HG02870 (cell line): ENCODE measurements at regions not wholly inside any gene's neighbourhood (a gene's known extent, or its start where the extent isn't known, plus 50 kb on each side); places are given as distances from the start of the nearest gene placed in this dataset.

Experiments used
- ATAC-seq: cut with Tn5 transposase; IDR thresholded peaks from one replicate; pipeline ENCODE4 v1.9.1; 2021; ENCODE audit warnings: mild to moderate bottlenecking, moderate library complexity; ENCODE audit not compliant: unreplicated experiment

- ATAC-seq, result no peak
These were observed 168.8 kb upstream of the TOPAZ1 start for GRCh38 chr3:44072601-44073540.

GRCh38 chr3:44074181-44074580, 167.5 kb upstream of the TOPAZ1 start:
- ATAC-seq, result no peak

GRCh38 chr3:44076221-44076829, 165.4 kb upstream of the TOPAZ1 start:
- ATAC-seq, result no peak

- ATAC-seq, result no peak
These were observed 164.4 kb upstream of the TOPAZ1 start for GRCh38 chr3:44077267-44077666.

- ATAC-seq, result no peak
These were observed 162.8 kb upstream of the TOPAZ1 start for GRCh38 chr3:44078863-44079262.

GRCh38 chr3:44079916-44080315, 161.8 kb upstream of the TOPAZ1 start:
- no peak for ATAC-seq

- no peak for ATAC-seq
These were observed 161.1 kb upstream of the TOPAZ1 start for GRCh38 chr3:44080474-44081072.

- ATAC-seq, result no peak
These were observed 151.7 kb upstream of the TOPAZ1 start for GRCh38 chr3:44090036-44090435.

GRCh38 chr3:44092497-44092896, 149.2 kb upstream of the TOPAZ1 start:
- no peak for ATAC-seq

GRCh38 chr3:44093531-44093930, 148.2 kb upstream of the TOPAZ1 start:
- ATAC-seq, result no peak

- no peak for ATAC-seq
These were observed 142.8 kb upstream of the TOPAZ1 start for GRCh38 chr3:44098656-44099415.

- no peak for ATAC-seq
These were observed 142.0 kb upstream of the TOPAZ1 start for GRCh38 chr3:44099566-44100297.

- no peak for ATAC-seq
These were observed 141.4 kb upstream of the TOPAZ1 start for GRCh38 chr3:44100298-44100695.

GRCh38 chr3:44104043-44104442, 137.6 kb upstream of the TOPAZ1 start:
- ATAC-seq, result no peak

GRCh38 chr3:44104668-44105321, 136.9 kb upstream of the TOPAZ1 start:
- peak; percentile 90 for ATAC-seq

- ATAC-seq, result no peak
These were observed 136.1 kb upstream of the TOPAZ1 start for GRCh38 chr3:44105571-44105970.

GRCh38 chr3:44106756-44107155, 134.9 kb upstream of the TOPAZ1 start:
- no peak for ATAC-seq

GRCh38 chr3:44108481-44108880, 133.2 kb upstream of the TOPAZ1 start:
- ATAC-seq, result no peak

GRCh38 chr3:44109771-44110361, 131.8 kb upstream of the TOPAZ1 start:
- ATAC-seq, result no peak

GRCh38 chr3:44110648-44111047, 131.0 kb upstream of the TOPAZ1 start:
- no peak for ATAC-seq
